H9 (cell line): ENCODE measurements at regions not wholly inside any gene's neighbourhood (a gene's known extent, or its start where the extent isn't known, plus 50 kb on each side); places are given as distances from the start of the nearest gene placed in this dataset.

Experiments
- DNase-seq: peaks from one replicate; pipeline ENCODE4 v3.0.0-alpha.2; 2017
- H2AFZ ChIP-seq: one replicate; pipeline ENCODE4 v1.6.1; 2013; ENCODE audit warnings: mild to moderate bottlenecking, low read length, control low read depth, moderate library complexity
- H2AK5ac ChIP-seq: 2 replicates; pipeline ENCODE4 v1.6.1; 2013; ENCODE audit warnings: low read length, control low read depth, mixed read lengths; ENCODE audit not compliant: insufficient read length
- H2BK120ac ChIP-seq: one replicate; pipeline ENCODE4 v1.6.1; 2013; ENCODE audit warnings: low read depth, mild to moderate bottlenecking, low read length, control low read depth, inconsistent platforms; ENCODE audit not compliant: poor library complexity, severe bottlenecking
- H2BK12ac ChIP-seq: 2 replicates; pipeline ENCODE4 v1.6.1; 2013; ENCODE audit warnings: low read length, control low read depth, mixed read lengths, low read depth; ENCODE audit not compliant: insufficient read length
- H2BK15ac ChIP-seq: 2 replicates; pipeline ENCODE4 v1.6.1; 2013; ENCODE audit warnings: low read depth, low read length, control low read depth
- H2BK20ac ChIP-seq: one replicate; pipeline ENCODE4 v1.6.1; 2013; ENCODE audit warnings: low read depth, mild to moderate bottlenecking, low read length, control low read depth, inconsistent platforms; ENCODE audit not compliant: poor library complexity, severe bottlenecking
- H2BK5ac ChIP-seq: 2 replicates; pipeline ENCODE4 v1.6.1; 2013; ENCODE audit warnings: low read length, control low read depth, mixed read lengths; ENCODE audit not compliant: insufficient read length
- H3K14ac ChIP-seq: 2 replicates; pipeline ENCODE4 v1.6.1; 2013; ENCODE audit warnings: low read length, control low read depth; ENCODE audit not compliant: insufficient read depth
- H3K18ac ChIP-seq: 2 replicates; pipeline ENCODE4 v1.6.1; 2013; ENCODE audit warnings: low read depth, mild to moderate bottlenecking, mixed read lengths, low read length, control low read depth; ENCODE audit not compliant: insufficient read length
- H3K23ac ChIP-seq: 2 replicates; pipeline ENCODE4 v1.6.1; 2013; ENCODE audit warnings: low read length, control low read depth, mixed read lengths, low read depth; ENCODE audit not compliant: insufficient read length
- H3K23me2 ChIP-seq: 2 replicates; pipeline ENCODE4 v1.6.1; 2013; ENCODE audit warnings: low read depth, mild to moderate bottlenecking, mixed read lengths, low read length, control low read depth; ENCODE audit not compliant: insufficient read length, poor library complexity, severe bottlenecking
- H3K27ac ChIP-seq: 2 replicates; pipeline ENCODE4 v1.5.1; 2013; ENCODE audit warnings: low read length, control low read depth, mixed read lengths, low read depth; ENCODE audit not compliant: insufficient read length
- H3K27me3 ChIP-seq: 2 replicates; pipeline ENCODE4 v1.6.1; 2013; ENCODE audit warnings: low read length, control low read depth, inconsistent platforms; ENCODE audit not compliant: insufficient read depth
- H3K4ac ChIP-seq: 2 replicates; pipeline ENCODE4 v1.6.1; 2013; ENCODE audit warnings: low read depth, mild to moderate bottlenecking, control low read depth, inconsistent platforms, low read length, moderate library complexity
- H3K4me1 ChIP-seq: 2 replicates; pipeline ENCODE4 v1.6.1; 2013; ENCODE audit warnings: low read length, control low read depth, inconsistent platforms; ENCODE audit not compliant: insufficient read depth
- H3K4me2 ChIP-seq: 2 replicates; pipeline ENCODE4 v1.6.1; 2013; ENCODE audit warnings: low read length, control low read depth, mixed read lengths; ENCODE audit not compliant: insufficient read length, insufficient read depth
- H3K56ac ChIP-seq: 2 replicates; pipeline ENCODE4 v1.6.1; 2013; ENCODE audit warnings: low read depth, mild to moderate bottlenecking, mixed read lengths, low read length, control low read depth; ENCODE audit not compliant: insufficient read length
- H3K79me1 ChIP-seq: 2 replicates; pipeline ENCODE4 v1.6.1; 2013; ENCODE audit warnings: low read depth, mild to moderate bottlenecking, moderate library complexity, low read length, control low read depth, inconsistent platforms; ENCODE audit not compliant: insufficient read depth, poor library complexity, severe bottlenecking
- H3K79me2 ChIP-seq: 2 replicates; pipeline ENCODE4 v1.6.1; 2013; ENCODE audit warnings: low read length, control low read depth, inconsistent platforms; ENCODE audit not compliant: insufficient read depth
- H3K9ac ChIP-seq: 2 replicates; pipeline ENCODE4 v1.6.1; 2013; ENCODE audit warnings: low read length, control low read depth, mixed read lengths; ENCODE audit not compliant: insufficient read length; ENCODE audit errors: extremely low read depth
- H3K9me3 ChIP-seq: one replicate; pipeline ENCODE4 v1.6.1; 2013; ENCODE audit warnings: low read depth, low read length, inconsistent platforms; ENCODE audit not compliant: control insufficient read depth
- H3T11ph ChIP-seq: one replicate; pipeline ENCODE4 v1.6.1; 2013; ENCODE audit warnings: mild to moderate bottlenecking, low read length, control low read depth, inconsistent platforms
- H4K20me1 ChIP-seq: one replicate; pipeline ENCODE4 v1.6.1; 2013; ENCODE audit not compliant: control insufficient read depth, insufficient read length, insufficient read depth
- H4K5ac ChIP-seq: 2 replicates; pipeline ENCODE4 v1.6.1; 2013; ENCODE audit warnings: low read depth, mild to moderate bottlenecking, mixed read lengths, low read length, control low read depth; ENCODE audit not compliant: insufficient read length
- H4K8ac ChIP-seq: replicated peaks from 2 replicates; pipeline ENCODE4 v1.6.1; 2013; ENCODE audit warnings: low read length, control low read depth, mixed read lengths, low read depth; ENCODE audit not compliant: insufficient read length
- H4K91ac ChIP-seq: 2 replicates; pipeline ENCODE4 v1.6.1; 2013; ENCODE audit warnings: low read depth, mild to moderate bottlenecking, moderate library complexity, mixed read lengths, low read length, control low read depth; ENCODE audit not compliant: insufficient read length
- H3K27ac Mint-ChIP-seq, 3 experiments: 2 replicates in 2 of 3; 3 replicates in 1 of 3; pipeline ENCODE4 v1.8.0; 2020 to 2021; ENCODE audit warnings: mixed read lengths in 3 of 3, mild to moderate bottlenecking in 1 of 3, moderate library complexity in 1 of 3
- H3K27me3 Mint-ChIP-seq: 2 replicates; pipeline ENCODE4 v1.8.0; 2021; ENCODE audit warnings: low read depth, mild to moderate bottlenecking, moderate library complexity, mixed read lengths
- H3K36me3 Mint-ChIP-seq, 3 experiments: 2 replicates in 2 of 3; 3 replicates in 1 of 3; pipeline ENCODE4 v1.8.0; 2020 to 2021; ENCODE audit warnings: low read depth in 3 of 3, mixed read lengths in 3 of 3; ENCODE audit not compliant: insufficient read depth in 1 of 3
- H3K4me1 Mint-ChIP-seq, 2 experiments: 2 replicates each; pipeline ENCODE4 v1.8.0; 2020; ENCODE audit warnings: mixed read lengths in 2 of 2
- H3K4me3 Mint-ChIP-seq, 2 experiments: 2 replicates in 1 of 2; 3 replicates in 1 of 2; pipeline ENCODE4 v1.8.0; 2020 to 2021; ENCODE audit warnings: mild to moderate bottlenecking in 2 of 2, mixed read lengths in 2 of 2, moderate library complexity in 1 of 2
- H3K9me3 Mint-ChIP-seq, 2 experiments: 2 replicates in 1 of 2; 3 replicates in 1 of 2; pipeline ENCODE4 v1.8.0; 2020; ENCODE audit warnings: mild to moderate bottlenecking in 2 of 2, mixed read lengths in 2 of 2, moderate library complexity in 1 of 2
- WGBS: extraction: QIAGEN DNeasy Blood & Tissue Kit; methylation state at CpG from one replicate; pipeline ENCODE4 v1.1.7; 2013; ENCODE audit warnings: missing lambda C conversion rate, low lambda C conversion rate, mixed read lengths; ENCODE audit not compliant: insufficient read length; ENCODE audit errors: extremely low coverage; 5-methylcytosine and 5-hydroxymethylcytosine counted together
- TF ChIP-seq, protein P1 (sequence below): fragments of 200-600 bp; sonication (generic); conservative IDR thresholded peaks from 3 replicates; pipeline ENCODE4 v1.8.0; 2021; ENCODE audit warnings: antibody characterized with exemption, mild to moderate bottlenecking

DNA sequence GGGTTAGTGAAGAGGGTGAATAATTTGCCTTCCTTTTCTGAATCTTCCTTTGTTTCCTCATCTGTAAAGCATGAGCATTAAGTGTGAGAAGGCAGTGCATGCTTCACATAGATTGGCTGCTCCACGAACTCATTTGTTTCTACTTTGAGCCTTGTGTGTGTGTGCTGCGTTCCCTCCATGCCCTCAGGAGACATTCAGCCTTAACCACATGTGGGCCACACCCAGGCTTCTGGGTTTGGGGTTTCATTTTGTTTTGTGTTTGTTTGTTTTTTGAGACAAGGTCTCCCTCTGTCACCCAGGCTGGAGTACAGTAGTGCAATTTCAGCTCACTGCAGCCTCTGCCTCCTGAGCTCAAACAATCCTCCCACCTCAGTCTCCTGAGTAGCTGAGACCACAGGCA, 843.3 kb downstream of the GALR1 start:
- Histone ChIP-seq H3K23ac (no peak overlapping the region), H3K23me2 (no peaks in the 10 kb centered on the region), H3K9ac (no peak overlapping the region), H2BK5ac (no peak overlapping the region), H4K20me1 (no peaks in the 10 kb centered on the region), H2BK12ac (no peak overlapping the region), H3K27ac (no peak overlapping the region), H4K91ac (no peak overlapping the region), H3K4ac (no peak overlapping the region), H4K8ac (no peak overlapping the region), H3K56ac (no peak overlapping the region), H3K4me1 (peaks cover 3% of the 10 kb centered on the region), H4K5ac (no peak overlapping the region), H3K18ac (no peak overlapping the region), H3K79me2 (no peaks in the 10 kb centered on the region), H3K4me2 (no peak overlapping the region), H2BK20ac (no peak overlapping the region), H3K9me3 (no peaks in the 10 kb centered on the region), H3K14ac (no peak overlapping the region), H3K79me1 (no peaks in the 10 kb centered on the region), H2AK5ac (no peak overlapping the region), H3T11ph (no peak overlapping the region), H3K27me3 (no peaks in the 10 kb centered on the region), H2BK15ac (no peak overlapping the region), H2AFZ (no peak overlapping the region), H2BK120ac (no peak overlapping the region)
- Mint-ChIP-seq H3K27me3 (no peaks in the 10 kb centered on the region), H3K27ac (no peak overlapping the region), H3K4me1 (peaks cover 11 to 16% of the 10 kb centered on the region in 2 experiments), H3K36me3 (peaks cover 0 to 11% (median 8%) of the 10 kb centered on the region in 3 experiments; a peak in 4 of 7 replicates), H3K4me3 (no peak overlapping the region), H3K9me3 (peaks cover 7 to 11% of the 10 kb centered on the region in 2 experiments; a peak in 4 of 5 replicates)
- TF ChIP-seq, protein P1, sequence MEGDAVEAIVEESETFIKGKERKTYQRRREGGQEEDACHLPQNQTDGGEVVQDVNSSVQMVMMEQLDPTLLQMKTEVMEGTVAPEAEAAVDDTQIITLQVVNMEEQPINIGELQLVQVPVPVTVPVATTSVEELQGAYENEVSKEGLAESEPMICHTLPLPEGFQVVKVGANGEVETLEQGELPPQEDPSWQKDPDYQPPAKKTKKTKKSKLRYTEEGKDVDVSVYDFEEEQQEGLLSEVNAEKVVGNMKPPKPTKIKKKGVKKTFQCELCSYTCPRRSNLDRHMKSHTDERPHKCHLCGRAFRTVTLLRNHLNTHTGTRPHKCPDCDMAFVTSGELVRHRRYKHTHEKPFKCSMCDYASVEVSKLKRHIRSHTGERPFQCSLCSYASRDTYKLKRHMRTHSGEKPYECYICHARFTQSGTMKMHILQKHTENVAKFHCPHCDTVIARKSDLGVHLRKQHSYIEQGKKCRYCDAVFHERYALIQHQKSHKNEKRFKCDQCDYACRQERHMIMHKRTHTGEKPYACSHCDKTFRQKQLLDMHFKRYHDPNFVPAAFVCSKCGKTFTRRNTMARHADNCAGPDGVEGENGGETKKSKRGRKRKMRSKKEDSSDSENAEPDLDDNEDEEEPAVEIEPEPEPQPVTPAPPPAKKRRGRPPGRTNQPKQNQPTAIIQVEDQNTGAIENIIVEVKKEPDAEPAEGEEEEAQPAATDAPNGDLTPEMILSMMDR = no peak
- no peak for DNase-seq
- no CpG with 5 or more reads among the region's 2 CpGs for WGBS
